ENCODE measurements at regions not wholly inside any gene's neighbourhood (a gene's known extent, or its start where the extent isn't known, plus 50 kb on each side); places are given as distances from the start of the nearest gene placed in this dataset.

DNA sequence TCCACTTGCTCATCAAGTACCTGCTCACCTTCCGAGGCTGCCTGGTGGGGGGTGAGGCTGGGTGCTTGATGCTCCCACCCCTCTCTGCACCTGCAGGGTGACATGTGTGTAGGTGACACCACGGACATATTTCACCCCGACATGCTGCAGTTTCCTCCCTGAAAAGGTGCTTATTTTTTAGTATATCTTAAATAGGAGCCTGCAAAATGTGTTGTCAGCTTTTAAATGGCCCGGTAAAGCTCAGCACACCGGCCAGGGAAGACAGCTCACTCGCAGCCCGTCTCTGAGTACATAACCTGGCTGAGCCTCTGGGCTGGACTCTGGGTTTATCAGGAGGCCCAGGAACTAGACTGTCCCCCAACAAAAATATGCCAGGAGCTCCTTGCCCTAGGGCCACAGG is 89.3 kb upstream of the LINGO1 start:
- Mint-ChIP-seq H3K4me3 (no peak overlapping the region), H3K27ac (no peak overlapping the region)

DNA sequence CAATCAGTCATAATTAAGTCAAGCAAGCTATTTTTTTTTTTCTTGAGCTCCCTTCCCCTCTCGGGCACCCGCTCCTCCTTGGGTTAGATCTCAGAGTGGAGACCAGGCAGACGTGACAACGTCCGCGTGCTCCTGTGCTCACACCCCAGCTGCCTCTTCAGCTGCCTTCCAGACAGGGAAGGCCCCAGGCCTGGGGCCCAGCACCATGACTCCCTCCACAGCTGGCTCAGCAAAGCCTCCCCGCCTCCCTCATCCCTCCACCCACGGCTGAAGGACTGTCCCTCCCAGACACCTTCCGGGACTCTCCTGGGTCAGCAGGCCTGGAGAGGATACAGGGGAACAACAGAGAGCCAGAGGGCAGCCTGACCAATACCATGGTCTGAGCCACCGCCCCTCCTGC is 87.9 kb upstream of the LINGO1 start:
- Mint-ChIP-seq H3K27me3 (peaks cover 2% of the 10 kb centered on the region), H3K27ac (no peak overlapping the region), H3K36me3 (no peaks in the 10 kb centered on the region), H3K9me3 (ENCODE audit: low read depth) (no peaks in the 10 kb centered on the region), H3K4me3 (no peak overlapping the region), H3K4me1 (ENCODE audit: low read depth) (no peaks in the 10 kb centered on the region)

More for the DNA sequence above, 89.3 kb upstream of the LINGO1 start:
- no peaks in the 10 kb centered on the region for H3K9me3 Mint-ChIP-seq (ENCODE audit: low read depth)
- no peaks in the 10 kb centered on the region for H3K27me3 Mint-ChIP-seq
- no peaks in the 10 kb centered on the region for H3K36me3 Mint-ChIP-seq
- H3K4me1 Mint-ChIP-seq (ENCODE audit: low read depth), result no peaks in the 10 kb centered on the region

DNA sequence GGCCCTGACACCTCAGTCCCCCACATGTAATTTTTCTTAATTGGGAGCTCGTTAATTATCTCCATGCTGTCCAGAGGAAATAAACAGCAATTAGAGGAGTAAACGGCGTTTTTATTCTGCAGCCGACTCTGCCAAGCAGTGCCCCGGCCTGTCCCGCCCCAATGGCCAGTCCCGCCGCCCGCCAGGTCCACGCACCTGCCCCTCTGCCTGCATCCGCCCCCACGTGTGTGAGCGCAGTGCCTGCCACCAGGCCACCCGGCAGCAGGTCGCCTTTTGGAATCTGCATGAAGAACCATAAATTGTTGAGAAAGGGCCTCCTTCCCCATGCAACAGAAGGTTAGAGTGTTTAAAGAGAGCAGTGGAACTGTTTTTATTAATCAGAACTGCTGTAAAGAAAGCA is 87.5 kb upstream of the LINGO1 start:
- Mint-ChIP-seq H3K4me1 (ENCODE audit: low read depth) (no peaks in the 10 kb centered on the region), H3K4me3 (no peak overlapping the region), H3K9me3 (ENCODE audit: low read depth) (no peaks in the 10 kb centered on the region), H3K27ac (no peak overlapping the region), H3K27me3 (peaks cover 3% of the 10 kb centered on the region), H3K36me3 (no peaks in the 10 kb centered on the region)

DNA sequence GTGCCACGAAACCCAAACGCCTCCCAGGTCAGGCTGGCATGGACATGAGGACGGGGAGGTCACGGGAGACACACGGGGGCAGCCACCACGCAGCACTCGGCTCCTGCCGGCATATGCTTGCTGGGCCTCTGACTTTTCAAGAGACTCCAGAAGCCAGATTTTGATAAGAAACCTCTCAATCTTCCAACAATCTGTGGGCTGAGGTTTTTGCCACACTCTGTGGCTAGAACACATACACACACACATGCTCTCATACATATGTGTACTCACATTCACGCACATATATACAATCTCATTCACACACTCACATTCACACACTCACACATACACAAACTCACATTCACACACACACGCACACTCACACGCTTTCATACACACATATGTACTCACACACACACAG is 86.7 kb upstream of the LINGO1 start:
- Mint-ChIP-seq H3K27me3 (peaks cover 5% of the 10 kb centered on the region), H3K4me1 (ENCODE audit: low read depth) (no peaks in the 10 kb centered on the region), H3K4me3 (no peak overlapping the region), H3K27ac (no peak overlapping the region), H3K9me3 (ENCODE audit: low read depth) (no peaks in the 10 kb centered on the region), H3K36me3 (no peaks in the 10 kb centered on the region)

DNA sequence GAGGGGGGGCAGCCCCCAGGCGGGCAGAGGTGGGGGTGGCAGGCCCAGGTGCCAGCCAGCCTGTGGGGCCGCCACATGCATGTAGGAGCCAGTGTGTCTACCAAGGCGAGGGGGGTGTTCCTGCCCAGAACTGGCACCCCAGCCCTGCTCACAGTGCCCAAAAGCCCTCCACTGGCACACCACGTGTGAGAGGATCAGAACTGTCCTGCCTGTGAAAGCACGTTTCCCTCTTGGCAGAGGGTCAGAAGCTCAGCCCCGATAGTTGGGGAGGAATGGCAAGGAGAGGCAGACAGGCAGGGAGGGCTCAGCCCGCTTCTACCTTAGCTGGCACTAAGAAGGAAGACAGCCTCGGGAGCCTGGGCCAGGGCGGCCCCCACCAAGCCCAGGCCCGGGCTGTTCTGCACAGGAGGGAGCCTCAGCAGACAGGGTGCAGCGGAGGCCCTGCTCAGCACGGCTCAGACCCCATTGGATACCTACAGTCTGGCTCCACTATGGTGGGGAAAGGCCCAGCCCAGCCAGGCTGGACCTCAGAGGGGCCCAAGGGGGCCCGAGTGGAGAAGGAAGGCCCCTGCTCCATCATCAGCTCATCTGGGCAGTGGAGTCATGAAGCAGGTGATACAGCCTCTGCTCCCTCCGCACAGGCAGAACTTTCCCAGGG is 84.8 kb upstream of the LINGO1 start:
- Mint-ChIP-seq H3K27ac (no peak overlapping the region), H3K36me3 (no peaks in the 10 kb centered on the region), H3K4me3 (no peak overlapping the region), H3K9me3 (ENCODE audit: low read depth) (no peaks in the 10 kb centered on the region), H3K27me3 (peaks cover 7% of the 10 kb centered on the region), H3K4me1 (ENCODE audit: low read depth) (no peaks in the 10 kb centered on the region)

DNA sequence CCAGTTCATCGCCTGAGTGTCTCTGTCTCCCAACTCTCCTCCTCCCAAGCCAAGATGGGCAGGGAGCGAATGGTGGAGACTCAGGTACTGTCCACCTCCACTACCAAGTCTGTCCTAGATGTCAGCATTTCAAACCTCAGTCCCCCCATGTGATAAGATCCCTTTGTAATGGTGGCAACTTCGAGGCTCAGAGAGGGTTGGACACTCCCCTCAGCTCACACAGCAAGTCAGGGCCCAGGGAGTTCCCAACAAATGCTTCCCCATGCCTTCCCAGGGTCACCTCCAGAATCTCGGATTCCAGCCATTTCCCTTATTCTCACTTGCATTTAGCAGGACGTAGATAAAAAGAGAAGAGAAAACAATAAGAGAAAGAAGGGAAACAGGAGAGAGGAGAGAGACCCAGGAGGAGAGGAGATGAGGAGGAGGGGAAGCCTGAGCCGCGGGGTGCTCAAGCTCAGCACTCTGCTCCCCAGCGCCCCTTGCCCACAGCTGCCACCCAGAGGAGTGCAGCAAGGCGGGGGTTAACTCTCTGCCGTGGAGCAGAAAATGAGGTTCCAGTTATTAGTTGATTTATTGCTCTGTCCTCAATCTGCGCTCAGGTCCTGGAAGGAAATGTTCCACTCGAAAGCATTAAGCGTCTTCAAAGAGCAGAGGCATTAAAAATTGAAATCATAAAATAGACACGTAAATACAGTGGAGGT is 84.1 kb upstream of the LINGO1 start:
- Mint-ChIP-seq H3K4me1 (ENCODE audit: low read depth) (no peaks in the 10 kb centered on the region), H3K27me3 (peaks cover 7% of the 10 kb centered on the region), H3K36me3 (no peaks in the 10 kb centered on the region), H3K27ac (no peak overlapping the region), H3K4me3 (no peak overlapping the region), H3K9me3 (ENCODE audit: low read depth) (no peaks in the 10 kb centered on the region)

- H3K36me3 Mint-ChIP-seq, result no peaks in the 10 kb centered on the region
- no peaks in the 10 kb centered on the region for H3K9me3 Mint-ChIP-seq (ENCODE audit: low read depth)
- no peak overlapping the region for H3K27ac Mint-ChIP-seq
- no peak overlapping the region for H3K4me3 Mint-ChIP-seq
- H3K27me3 Mint-ChIP-seq, result peaks cover 7% of the 10 kb centered on the region
- H3K4me1 Mint-ChIP-seq (ENCODE audit: low read depth), result no peaks in the 10 kb centered on the region
Observed at GRCh38 chr15:77715860-77716259, 83.1 kb upstream of the LINGO1 start.

DNA sequence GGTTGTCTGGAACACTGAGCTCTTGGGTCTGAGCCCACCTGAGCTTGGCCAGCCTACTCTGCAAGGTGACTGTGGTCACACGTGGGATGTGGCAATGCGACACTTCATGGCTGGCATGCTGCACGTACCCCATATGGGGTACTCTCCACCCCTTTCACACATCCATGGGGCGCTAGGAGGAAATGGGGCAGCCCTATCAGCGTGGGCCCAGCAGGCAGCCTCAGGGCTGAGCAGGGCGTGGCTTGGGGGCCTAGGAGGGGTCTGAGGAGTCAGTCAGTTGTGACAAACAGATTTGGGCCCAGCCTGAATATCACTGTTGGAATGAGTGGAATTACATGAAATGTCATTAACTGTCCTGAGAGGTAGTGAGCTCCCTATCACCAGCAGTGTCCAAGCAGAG is 82.3 kb upstream of the LINGO1 start:
- H3K4me1 Mint-ChIP-seq (ENCODE audit: low read depth), result no peaks in the 10 kb centered on the region
- no peak overlapping the region for H3K27ac Mint-ChIP-seq
- no peak overlapping the region for H3K4me3 Mint-ChIP-seq
- no peaks in the 10 kb centered on the region for H3K36me3 Mint-ChIP-seq
- no peaks in the 10 kb centered on the region for H3K9me3 Mint-ChIP-seq (ENCODE audit: low read depth)
- peaks cover 7% of the 10 kb centered on the region for H3K27me3 Mint-ChIP-seq

GRCh38 chr15:77714555-77714954 is 81.8 kb upstream of the LINGO1 start:
- Mint-ChIP-seq H3K4me3 (no peak overlapping the region), H3K36me3 (no peaks in the 10 kb centered on the region), H3K27me3 (peaks cover 7% of the 10 kb centered on the region), H3K9me3 (ENCODE audit: low read depth) (no peaks in the 10 kb centered on the region), H3K27ac (no peak overlapping the region), H3K4me1 (ENCODE audit: low read depth) (no peaks in the 10 kb centered on the region)

GRCh38 chr15:77714023-77714422 is 81.3 kb upstream of the LINGO1 start:
- Mint-ChIP-seq H3K27ac (no peak overlapping the region), H3K27me3 (peaks cover 7% of the 10 kb centered on the region), H3K36me3 (no peaks in the 10 kb centered on the region), H3K4me1 (ENCODE audit: low read depth) (no peaks in the 10 kb centered on the region), H3K4me3 (no peak overlapping the region), H3K9me3 (ENCODE audit: low read depth) (no peaks in the 10 kb centered on the region)

DNA sequence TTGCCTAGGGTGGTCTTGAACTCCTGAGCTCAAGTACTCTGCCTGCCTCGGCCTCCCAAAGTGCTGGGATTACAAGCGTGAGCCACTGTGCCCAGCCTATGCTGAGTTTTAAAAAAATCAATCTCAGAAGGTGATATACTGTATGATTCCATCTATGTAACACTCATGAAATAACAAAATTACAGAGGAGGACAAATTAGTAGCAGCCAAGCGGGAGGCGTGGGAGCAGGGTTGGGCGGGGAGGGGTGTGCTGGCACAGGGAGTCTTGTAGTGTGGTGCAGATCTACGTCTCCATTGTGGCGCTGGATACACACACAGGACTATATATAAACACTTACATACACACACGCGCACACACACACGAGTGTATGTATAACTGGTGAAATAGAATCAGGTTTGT is 80.6 kb upstream of the LINGO1 start:
- no peaks in the 10 kb centered on the region for H3K9me3 Mint-ChIP-seq (ENCODE audit: low read depth)
- H3K27ac Mint-ChIP-seq, result no peak overlapping the region
- H3K27me3 Mint-ChIP-seq, result peaks cover 7% of the 10 kb centered on the region
- H3K4me1 Mint-ChIP-seq (ENCODE audit: low read depth), result no peaks in the 10 kb centered on the region
- no peak overlapping the region for H3K4me3 Mint-ChIP-seq
- no peaks in the 10 kb centered on the region for H3K36me3 Mint-ChIP-seq

- peaks cover 7% of the 10 kb centered on the region for H3K27me3 Mint-ChIP-seq
- H3K27ac Mint-ChIP-seq, result no peak overlapping the region
- no peaks in the 10 kb centered on the region for H3K9me3 Mint-ChIP-seq (ENCODE audit: low read depth)
- no peaks in the 10 kb centered on the region for H3K4me1 Mint-ChIP-seq (ENCODE audit: low read depth)
- H3K4me3 Mint-ChIP-seq, result no peak overlapping the region
- H3K36me3 Mint-ChIP-seq, result no peaks in the 10 kb centered on the region
Observed at GRCh38 chr15:77712438-77712837, 79.7 kb upstream of the LINGO1 start.

DNA sequence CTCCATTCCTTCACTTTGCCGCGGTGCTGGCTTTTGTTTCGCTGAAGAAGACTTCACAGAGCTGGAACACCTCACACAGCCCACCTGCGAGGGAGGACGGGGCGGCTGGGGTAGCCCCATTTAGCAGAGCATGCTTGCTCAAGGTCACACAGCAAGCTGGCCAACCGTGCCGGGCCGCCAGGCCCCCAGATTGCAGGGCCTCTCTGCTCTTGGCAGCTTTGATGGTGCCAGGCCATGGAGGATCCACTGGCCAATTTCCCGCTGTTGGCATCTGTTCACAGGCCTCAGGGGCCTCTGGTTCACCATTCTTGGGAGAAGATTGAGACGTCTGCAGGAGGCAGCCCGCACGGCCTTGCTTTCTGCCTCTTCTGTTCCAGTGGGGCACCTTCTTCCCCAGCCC is 77.9 kb upstream of the LINGO1 start:
- Mint-ChIP-seq H3K9me3 (ENCODE audit: low read depth) (no peaks in the 10 kb centered on the region), H3K27me3 (peaks cover 8% of the 10 kb centered on the region), H3K4me3 (no peak overlapping the region), H3K27ac (no peak overlapping the region), H3K4me1 (ENCODE audit: low read depth) (no peaks in the 10 kb centered on the region), H3K36me3 (no peaks in the 10 kb centered on the region)

DNA sequence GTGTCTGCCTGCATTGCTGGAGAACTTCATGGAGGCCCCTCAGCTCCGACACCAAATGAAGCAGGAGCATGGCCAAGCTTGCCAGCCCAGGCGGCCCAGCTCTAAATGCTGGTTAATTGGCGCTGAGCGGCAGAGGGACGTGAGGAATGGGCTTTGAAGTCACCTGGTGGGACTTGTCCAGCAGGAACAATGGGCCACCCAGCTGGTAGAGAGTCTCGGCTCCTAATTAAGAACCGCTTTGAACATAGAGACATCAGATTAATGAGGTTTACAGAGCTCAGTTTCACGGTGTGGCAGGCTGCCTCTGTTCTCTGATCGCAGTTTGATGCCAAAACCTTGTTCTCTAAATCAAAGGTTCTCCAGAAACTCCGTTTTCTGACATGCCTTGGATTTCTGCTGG is 77.5 kb upstream of the LINGO1 start:
- Mint-ChIP-seq H3K9me3 (ENCODE audit: low read depth) (no peaks in the 10 kb centered on the region), H3K4me1 (ENCODE audit: low read depth) (no peaks in the 10 kb centered on the region), H3K4me3 (no peak overlapping the region), H3K27me3 (peaks cover 7% of the 10 kb centered on the region), H3K36me3 (no peaks in the 10 kb centered on the region), H3K27ac (no peak overlapping the region)

- no peak overlapping the region for H3K4me3 Mint-ChIP-seq
- H3K27me3 Mint-ChIP-seq, result peaks cover 3% of the 10 kb centered on the region
- no peaks in the 10 kb centered on the region for H3K4me1 Mint-ChIP-seq (ENCODE audit: low read depth)
- no peak overlapping the region for H3K27ac Mint-ChIP-seq
- H3K36me3 Mint-ChIP-seq, result no peaks in the 10 kb centered on the region
- no peaks in the 10 kb centered on the region for H3K9me3 Mint-ChIP-seq (ENCODE audit: low read depth)
Observed at GRCh38 chr15:77709135-77709886, 76.6 kb upstream of the LINGO1 start.

Measured in activated naive CD8-positive, alpha-beta T cell (primary cell).